C4-2B (cell line): ENCODE measurements at regions not wholly inside any gene's neighbourhood (a gene's known extent, or its start where the extent isn't known, plus 50 kb on each side); places are given as distances from the start of the nearest gene placed in this dataset.

Source experiments
- H3K27ac ChIP-seq: fragments of 450-650 bp; 2 replicates; pipeline ENCODE4 v1.5.1; 2017
- ZFX ChIP-seq: fragments of 450-650 bp; IDR thresholded peaks from 2 replicates; pipeline ENCODE4 v1.6.1; 2017
- TF ChIP-seq, protein P1 (sequence below): fragments of 450-650 bp; conservative IDR thresholded peaks from 2 replicates; pipeline ENCODE4 v1.5.1; 2017; ENCODE audit warnings: mild to moderate bottlenecking

DNA sequence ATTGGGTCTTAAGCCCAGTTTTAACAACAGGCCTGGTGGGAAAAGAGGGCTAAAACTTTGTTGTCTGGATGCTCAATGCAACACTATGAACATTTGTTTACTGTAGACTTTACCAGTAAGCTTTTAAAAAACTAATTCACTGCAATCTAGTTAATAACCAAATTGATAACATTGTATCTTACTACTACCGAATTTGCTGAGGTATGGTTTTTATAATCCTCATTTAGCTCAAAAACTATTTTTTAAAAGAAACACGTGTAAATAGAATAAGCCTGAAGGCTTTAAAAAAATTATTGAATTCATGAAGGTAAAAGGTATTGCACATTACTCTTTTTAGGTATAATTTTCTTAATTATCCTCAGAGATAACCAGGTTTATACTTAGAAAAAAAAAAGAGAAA lies 500.6 kb downstream of the RWDD3 start:
- H3K27ac ChIP-seq = no peak overlapping the region
- TF ChIP-seq, protein P1, sequence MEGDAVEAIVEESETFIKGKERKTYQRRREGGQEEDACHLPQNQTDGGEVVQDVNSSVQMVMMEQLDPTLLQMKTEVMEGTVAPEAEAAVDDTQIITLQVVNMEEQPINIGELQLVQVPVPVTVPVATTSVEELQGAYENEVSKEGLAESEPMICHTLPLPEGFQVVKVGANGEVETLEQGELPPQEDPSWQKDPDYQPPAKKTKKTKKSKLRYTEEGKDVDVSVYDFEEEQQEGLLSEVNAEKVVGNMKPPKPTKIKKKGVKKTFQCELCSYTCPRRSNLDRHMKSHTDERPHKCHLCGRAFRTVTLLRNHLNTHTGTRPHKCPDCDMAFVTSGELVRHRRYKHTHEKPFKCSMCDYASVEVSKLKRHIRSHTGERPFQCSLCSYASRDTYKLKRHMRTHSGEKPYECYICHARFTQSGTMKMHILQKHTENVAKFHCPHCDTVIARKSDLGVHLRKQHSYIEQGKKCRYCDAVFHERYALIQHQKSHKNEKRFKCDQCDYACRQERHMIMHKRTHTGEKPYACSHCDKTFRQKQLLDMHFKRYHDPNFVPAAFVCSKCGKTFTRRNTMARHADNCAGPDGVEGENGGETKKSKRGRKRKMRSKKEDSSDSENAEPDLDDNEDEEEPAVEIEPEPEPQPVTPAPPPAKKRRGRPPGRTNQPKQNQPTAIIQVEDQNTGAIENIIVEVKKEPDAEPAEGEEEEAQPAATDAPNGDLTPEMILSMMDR = no peak
- no peak for TF ChIP-seq ZFX

DNA sequence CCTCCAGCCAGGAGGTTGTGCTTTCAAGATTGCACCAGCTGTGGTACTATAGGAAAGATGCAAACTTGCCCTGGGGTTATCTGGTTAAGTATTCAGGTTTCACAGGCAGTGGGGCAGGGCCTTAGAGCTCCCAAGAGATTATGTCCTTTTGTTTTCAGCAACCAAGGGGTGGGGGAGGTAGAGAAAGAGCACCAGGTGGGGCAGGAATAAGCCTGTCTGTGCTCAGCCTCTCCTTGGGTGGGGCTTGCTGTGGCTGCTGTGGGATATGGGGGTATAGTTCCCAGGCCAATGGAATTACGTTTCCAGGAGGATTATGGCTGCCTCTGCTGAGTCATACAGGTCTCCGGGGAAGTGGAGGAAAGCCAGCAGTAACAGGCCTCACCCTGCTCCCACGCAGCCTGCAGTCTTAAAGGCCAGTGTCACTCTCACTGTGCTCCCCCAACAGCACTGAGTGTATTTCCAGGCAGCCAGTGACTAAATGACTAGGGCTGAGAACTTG lies 508.6 kb downstream of the RWDD3 start:
- no peak overlapping the region for H3K27ac ChIP-seq
- no peak for TF ChIP-seq ZFX
- TF ChIP-seq, protein P1 = no peak

DNA sequence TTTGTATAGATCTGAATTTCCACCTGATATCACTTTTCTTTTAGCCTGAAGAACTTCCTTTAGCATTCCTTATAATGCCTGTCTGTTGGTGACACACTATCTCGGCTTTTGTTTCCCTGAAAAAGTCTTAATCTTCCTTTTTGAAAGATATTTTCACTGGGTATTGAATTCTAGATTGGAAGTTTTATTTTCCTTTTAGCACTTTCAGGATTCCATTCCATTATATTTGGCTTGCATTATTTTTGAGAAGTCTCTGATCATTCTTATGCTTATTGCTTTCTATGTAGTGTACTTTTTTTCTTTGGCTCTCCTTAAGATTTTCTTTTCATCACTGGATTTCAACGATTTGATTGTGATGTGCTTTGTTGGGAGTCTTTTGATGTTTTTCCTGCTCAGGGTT lies 510.7 kb downstream of the RWDD3 start:
- no peak for TF ChIP-seq ZFX
- TF ChIP-seq, protein P1 = no peak
- H3K27ac ChIP-seq = no peak overlapping the region

DNA sequence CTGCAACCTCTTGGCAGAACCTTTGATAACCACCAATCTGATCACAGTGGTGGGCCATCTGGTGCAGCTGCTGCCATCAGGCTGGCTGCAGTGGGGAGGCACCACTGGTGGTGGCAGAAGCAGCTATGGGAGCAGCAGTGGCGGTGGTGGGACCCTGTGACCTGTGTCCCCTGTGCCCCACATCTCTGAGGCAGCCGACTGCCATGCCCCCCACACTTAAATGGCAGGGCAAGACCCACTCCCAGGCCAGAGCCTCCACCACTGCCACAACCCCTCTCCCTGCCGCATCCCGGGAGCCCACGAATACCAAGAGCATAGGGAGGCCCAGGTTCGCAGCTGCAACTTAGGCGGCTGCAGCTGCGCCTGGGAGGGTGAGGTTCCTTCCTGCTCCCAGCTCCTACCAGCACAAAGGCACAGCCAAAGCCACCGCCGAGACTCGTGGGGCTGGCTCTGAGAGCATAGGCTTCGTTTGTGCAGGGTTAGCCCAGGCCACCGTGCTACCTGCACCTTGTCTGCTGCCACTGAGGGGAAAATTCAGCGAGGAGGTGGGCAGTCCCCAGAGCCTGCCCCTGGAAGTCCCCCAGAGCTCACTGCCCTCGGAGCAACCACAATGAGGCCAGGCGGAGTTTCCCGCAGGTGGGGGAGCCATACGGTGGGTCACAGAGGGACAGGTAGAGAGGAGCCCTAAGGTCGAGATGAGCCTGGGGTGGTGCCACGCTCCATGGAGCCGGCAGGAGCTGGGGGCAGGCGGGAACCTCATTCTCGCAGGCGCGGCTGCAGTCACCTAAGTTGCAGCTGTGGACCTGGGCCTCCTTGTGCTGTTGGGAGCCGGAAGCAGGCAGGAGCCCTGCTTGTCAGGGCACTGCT lies 518.7 kb downstream of the RWDD3 start:
- TF ChIP-seq ZFX = no peak
- H3K27ac ChIP-seq = no peak overlapping the region

DNA sequence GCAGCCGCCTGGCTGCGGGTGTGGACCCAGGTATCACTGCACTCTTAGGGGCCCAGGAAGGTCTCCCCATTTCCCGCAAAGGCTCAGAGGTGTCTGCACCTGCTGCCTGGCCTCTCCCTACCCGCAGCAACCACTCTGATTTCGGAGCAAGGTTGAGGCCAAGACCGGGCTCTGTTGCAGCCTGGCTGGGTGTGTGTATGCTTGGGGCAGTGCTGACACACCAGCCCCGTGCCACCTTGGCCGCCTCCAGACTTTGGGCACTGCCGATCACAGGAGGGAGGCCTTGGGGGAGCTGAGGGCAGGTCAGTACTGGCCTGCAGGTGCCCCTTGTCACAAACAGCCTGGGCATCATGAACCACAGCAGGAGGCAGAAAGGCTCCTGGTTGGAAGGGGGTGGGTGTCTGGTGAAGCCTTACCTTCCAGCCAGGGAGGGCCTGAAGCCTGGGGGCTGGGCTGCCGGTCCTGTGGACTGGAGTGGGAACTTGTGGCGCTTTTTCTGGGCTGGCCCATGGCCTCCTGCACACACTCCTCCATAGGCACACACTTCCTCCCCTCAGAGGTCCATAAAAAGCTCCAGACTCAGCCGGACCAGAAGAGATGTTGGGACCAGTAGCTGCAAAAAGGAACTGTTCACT lies 519.5 kb downstream of the RWDD3 start:
- H3K27ac ChIP-seq = no peak overlapping the region
- TF ChIP-seq, protein P1 = no peak
- TF ChIP-seq ZFX = no peak

DNA sequence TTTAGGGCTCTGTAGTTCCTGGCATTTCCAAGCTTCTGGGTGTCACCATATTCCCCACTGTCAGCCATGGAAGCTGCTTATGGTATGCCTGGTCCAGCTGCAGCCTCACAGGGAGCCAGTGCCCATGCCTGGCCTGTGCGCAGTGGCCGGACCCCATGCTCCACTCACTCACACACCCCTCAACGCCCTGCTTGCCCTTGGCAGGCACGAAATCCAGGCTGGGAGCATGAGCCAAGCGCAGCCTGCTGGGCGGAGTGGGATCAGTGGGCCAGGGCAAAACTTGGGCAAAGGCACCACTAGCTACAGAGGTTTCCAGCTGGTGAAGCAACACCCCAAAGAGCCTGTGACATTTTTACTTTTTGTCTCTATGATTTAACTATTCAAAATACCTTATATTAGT lies 520.4 kb downstream of the RWDD3 start:
- no peak for TF ChIP-seq ZFX
- TF ChIP-seq, protein P1 = no peak

DNA sequence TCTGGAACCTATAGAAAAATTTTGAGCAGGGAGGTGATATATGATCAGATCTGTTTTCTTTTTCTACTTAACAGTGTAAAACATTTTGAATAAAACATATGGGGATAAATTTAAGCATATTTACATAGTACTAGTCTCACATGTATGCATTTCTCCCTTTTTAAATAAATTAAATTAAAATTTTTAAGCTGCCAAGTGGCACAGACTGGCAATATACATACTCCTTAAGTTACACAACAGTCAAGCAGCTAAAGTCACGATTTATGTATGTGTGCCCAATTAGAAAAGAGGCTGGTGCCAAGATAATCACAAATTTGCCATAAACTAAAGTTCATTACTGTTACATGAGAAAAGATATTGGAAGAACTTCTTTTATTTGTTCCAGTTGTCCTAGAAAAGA lies 532.0 kb downstream of the RWDD3 start:
- TF ChIP-seq, protein P1 = no peak
- TF ChIP-seq ZFX = no peak
- no peak overlapping the region for H3K27ac ChIP-seq

More for the DNA sequence above, 520.4 kb downstream of the RWDD3 start:
- no peak overlapping the region for H3K27ac ChIP-seq
